Activated CD8-positive, alpha-beta memory T cell treated with anti-CD3 and anti-CD28 coated beads, Interleukin-2, amount 50 U/mL, for 1 hour (primary cell): ENCODE measurements at regions not wholly inside any gene's neighbourhood (a gene's known extent, or its start where the extent isn't known, plus 50 kb on each side); places are given as distances from the start of the nearest gene placed in this dataset.
"Not testable (repeated sequence)": the region's sequence is repeated elsewhere in the genome, so short reads cannot be mapped to it uniquely, and the experiment has no call there.

ENCODE experiments used
- DNase-seq: peaks from one replicate; pipeline ENCODE4 v3.0.0-alpha.2; 2020; ENCODE audit errors: extremely low read depth

GRCh38 chr10:45117940-45118339, 117.2 kb downstream of the ZNF22 start:
- DNase-seq, result not testable (repeated sequence)

- DNase-seq, result no peak
Observed at GRCh38 chr10:45118929-45119328, 118.2 kb downstream of the ZNF22 start.

- DNase-seq, result not testable (repeated sequence)
Observed at GRCh38 chr10:45122180-45122860, 121.6 kb downstream of the ZNF22 start.

- no peak for DNase-seq
Observed at GRCh38 chr10:45135443-45136198, 134.9 kb downstream of the ZNF22 start.

- no peak for DNase-seq
Observed at GRCh38 chr10:45136256-45136655, 135.5 kb downstream of the ZNF22 start.

GRCh38 chr10:45144326-45145070, 143.8 kb downstream of the ZNF22 start:
- no peak for DNase-seq

- not testable (repeated sequence) for DNase-seq
Observed at GRCh38 chr10:45145143-45145542, 144.4 kb downstream of the ZNF22 start.

GRCh38 chr10:45147000-45147399, 146.3 kb downstream of the ZNF22 start:
- no peak for DNase-seq

GRCh38 chr10:45150997-45151396, 150.3 kb downstream of the ZNF22 start:
- no peak for DNase-seq

- DNase-seq, result no peak
Observed at GRCh38 chr10:45151467-45152214, 150.9 kb downstream of the ZNF22 start.

- no peak for DNase-seq
Observed at GRCh38 chr10:45152726-45153125, 152.0 kb downstream of the ZNF22 start.

GRCh38 chr10:45154502-45154901, 153.8 kb downstream of the ZNF22 start:
- no peak for DNase-seq

GRCh38 chr10:45155784-45156183, 155.1 kb downstream of the ZNF22 start:
- DNase-seq, result no peak

- no peak for DNase-seq
Observed at GRCh38 chr10:45160271-45160670, 155.1 kb downstream of the OR13A1 start.

GRCh38 chr10:45163315-45163975, 152.0 kb downstream of the OR13A1 start:
- no peak for DNase-seq

GRCh38 chr10:45175520-45176118, 139.8 kb downstream of the OR13A1 start:
- DNase-seq, result not testable (repeated sequence)

GRCh38 chr10:45179691-45180090, 135.7 kb downstream of the OR13A1 start:
- DNase-seq, result no peak

GRCh38 chr10:45180507-45180906, 134.9 kb downstream of the OR13A1 start:
- DNase-seq, result no peak

GRCh38 chr10:45180946-45181875, 134.2 kb downstream of the OR13A1 start:
- no peak for DNase-seq

GRCh38 chr10:45183174-45183573, 132.2 kb downstream of the OR13A1 start:
- DNase-seq, result no peak
